Astrocyte of the spinal cord (primary cell): ENCODE measurements at regions not wholly inside any gene's neighbourhood (a gene's known extent, or its start where the extent isn't known, plus 50 kb on each side); places are given as distances from the start of the nearest gene placed in this dataset.

Source experiments
- DNase-seq: peaks from one replicate; pipeline ENCODE4 v3.0.0; 2011; ENCODE audit warnings: low read depth, low spot score
- H3K4me3 ChIP-seq: 2 replicates; pipeline ENCODE4 v1.5.1; 2011; ENCODE audit warnings: low read depth, mild to moderate bottlenecking, low read length, moderate library complexity
- in situ Hi-C: cut with HindIII; loops from 2 replicates; pipeline ENCODE4 v1.10.0; 2017; ENCODE audit warnings: low sequenced_read_pairs
- TF ChIP-seq, protein P1 (sequence below): IDR thresholded peaks from 2 replicates; pipeline ENCODE4 v1.5.1; 2012; ENCODE audit warnings: low read depth, mild to moderate bottlenecking, low read length, inconsistent platforms

DNA sequence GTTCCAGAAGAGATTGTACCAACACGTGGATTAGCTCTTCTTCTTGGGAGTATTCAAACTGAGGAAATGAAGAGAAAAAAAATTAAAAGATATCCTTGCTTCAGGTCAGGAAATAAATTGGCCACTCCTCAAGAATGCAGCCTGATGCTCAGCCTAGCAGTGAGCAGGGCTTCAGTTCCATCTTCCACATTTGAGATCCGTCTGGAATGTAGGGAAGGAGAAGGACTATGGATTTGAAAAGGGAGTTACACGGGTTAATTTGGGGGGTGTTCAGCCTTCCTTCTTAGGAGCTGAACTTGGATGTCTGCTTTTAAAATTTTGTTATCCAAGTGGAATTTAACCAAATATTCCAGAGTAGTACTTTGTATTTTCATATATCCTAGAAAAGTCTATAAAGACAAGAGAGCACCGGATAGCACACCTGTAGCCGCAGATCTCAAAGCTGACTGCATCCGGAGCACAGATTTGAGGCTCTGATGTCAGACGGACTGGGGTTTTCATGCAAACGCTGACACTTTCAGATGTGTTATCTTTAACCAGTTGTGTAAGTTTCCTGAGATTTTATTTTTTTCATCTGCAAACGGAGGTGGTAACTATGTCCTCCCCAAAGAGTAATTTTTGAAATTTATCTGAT, 99.3 kb downstream of the COPS8 start:
- DNase-seq, result no peak
- in situ Hi-C loops, result no loop called here
- TF ChIP-seq, protein P1, sequence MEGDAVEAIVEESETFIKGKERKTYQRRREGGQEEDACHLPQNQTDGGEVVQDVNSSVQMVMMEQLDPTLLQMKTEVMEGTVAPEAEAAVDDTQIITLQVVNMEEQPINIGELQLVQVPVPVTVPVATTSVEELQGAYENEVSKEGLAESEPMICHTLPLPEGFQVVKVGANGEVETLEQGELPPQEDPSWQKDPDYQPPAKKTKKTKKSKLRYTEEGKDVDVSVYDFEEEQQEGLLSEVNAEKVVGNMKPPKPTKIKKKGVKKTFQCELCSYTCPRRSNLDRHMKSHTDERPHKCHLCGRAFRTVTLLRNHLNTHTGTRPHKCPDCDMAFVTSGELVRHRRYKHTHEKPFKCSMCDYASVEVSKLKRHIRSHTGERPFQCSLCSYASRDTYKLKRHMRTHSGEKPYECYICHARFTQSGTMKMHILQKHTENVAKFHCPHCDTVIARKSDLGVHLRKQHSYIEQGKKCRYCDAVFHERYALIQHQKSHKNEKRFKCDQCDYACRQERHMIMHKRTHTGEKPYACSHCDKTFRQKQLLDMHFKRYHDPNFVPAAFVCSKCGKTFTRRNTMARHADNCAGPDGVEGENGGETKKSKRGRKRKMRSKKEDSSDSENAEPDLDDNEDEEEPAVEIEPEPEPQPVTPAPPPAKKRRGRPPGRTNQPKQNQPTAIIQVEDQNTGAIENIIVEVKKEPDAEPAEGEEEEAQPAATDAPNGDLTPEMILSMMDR, result no peak
- H3K4me3 ChIP-seq, result no peak overlapping the region

DNA sequence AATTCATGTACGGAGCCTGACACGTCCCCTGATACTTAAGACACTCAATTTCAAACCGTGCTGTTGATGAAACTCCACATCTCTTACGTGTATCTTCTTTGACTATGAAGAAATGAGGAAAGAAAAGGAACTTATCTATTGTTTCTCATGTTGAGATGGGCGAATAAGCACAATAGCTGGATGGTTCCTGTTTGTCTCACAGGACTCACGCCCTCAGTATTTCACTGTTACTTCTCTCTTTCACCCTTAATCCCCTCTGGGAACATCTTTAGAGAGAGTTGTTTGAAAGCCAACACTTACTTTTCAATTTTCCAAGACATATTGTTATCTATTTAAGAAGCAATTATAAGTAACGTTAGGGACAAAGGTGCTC, 99.8 kb downstream of the COPS8 start:
- TF ChIP-seq, protein P1, result no peak
- no peak overlapping the region for H3K4me3 ChIP-seq
- DNase-seq, result no peak
- in situ Hi-C loops, result no loop called here

DNA sequence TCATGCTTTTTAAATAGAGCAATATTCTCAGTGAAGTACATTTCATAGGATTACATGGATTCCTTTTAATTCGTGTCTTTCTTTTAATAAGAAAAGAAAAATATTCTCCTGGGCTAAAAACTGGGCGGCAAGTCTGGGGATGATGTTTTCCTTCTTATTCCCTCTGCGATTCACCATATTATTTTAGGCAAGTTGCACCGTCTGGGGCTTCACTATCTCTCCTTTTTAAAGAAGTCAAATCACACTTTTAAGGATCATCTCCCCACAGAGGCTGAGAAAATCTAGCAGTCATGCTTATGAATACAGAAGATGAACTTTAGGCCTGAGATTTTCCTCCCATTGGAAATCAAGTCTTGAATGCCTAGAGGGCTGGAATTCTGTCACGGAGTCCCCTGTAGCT, 104.1 kb downstream of the COPS8 start:
- TF ChIP-seq, protein P1, result no peak
- DNase-seq, result no peak
- H3K4me3 ChIP-seq, result no peak overlapping the region
- in situ Hi-C loops, result no loop called here

DNA sequence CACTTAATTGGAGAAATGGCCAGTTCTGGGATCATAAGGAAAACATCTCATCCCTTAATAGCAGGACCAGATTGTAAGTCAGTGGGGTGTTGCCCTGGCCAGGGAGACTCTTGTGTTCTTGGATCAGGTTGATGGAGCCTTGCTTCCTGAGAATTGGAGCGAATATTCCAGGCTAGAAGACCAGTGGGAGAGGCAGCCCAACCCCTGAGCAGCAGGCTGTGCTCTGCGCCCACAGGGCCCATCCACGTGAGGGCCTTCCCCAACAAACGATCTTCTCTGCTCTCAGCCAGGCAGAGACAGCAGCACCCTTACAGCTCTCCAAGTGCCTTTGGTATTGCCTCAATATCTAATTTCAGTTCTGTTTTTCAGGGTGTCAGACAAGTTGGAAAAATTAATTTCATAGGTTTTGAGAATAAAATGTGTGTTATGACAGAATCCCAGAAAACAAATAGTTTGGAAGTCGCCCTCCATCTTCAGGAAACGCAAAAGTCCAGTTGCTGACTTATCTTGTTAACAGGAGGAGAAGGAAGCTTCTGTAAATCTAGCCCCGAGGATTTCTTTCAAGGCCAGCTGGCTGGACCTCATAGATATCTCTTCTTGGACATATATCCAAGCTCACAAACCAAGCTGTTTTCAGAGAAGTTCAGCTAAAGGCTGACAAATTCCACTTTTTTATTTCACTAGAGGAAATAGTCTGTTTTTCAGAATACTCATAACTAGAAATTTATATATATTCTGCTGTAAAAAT, 105.5 kb downstream of the COPS8 start:
- TF ChIP-seq, protein P1, result no peak
- DNase-seq, result no peak
- H3K4me3 ChIP-seq, result no peak overlapping the region
- in situ Hi-C loops, result no loop called here

DNA sequence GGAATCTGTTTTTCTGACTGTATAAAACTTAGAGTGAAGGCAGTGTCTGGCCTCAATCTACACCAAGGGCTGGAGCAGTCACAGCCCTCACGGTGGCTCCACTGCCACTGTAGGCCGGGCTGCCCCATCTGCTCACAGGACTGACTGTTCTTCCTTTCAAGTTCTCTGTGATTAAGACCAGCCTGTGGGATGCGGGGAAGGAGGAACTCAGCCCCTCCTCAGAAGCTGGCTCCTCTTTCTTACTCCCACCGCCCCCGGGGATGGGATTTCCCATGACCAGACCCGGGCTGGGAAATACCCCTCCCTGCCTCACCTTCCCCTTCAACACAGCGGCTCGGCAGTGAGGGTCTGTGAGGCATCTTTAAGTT, 106.0 kb downstream of the COPS8 start:
- no peak overlapping the region for H3K4me3 ChIP-seq
- DNase-seq, result no peak
- in situ Hi-C loops, result no loop called here
- TF ChIP-seq, protein P1, result no peak

DNA sequence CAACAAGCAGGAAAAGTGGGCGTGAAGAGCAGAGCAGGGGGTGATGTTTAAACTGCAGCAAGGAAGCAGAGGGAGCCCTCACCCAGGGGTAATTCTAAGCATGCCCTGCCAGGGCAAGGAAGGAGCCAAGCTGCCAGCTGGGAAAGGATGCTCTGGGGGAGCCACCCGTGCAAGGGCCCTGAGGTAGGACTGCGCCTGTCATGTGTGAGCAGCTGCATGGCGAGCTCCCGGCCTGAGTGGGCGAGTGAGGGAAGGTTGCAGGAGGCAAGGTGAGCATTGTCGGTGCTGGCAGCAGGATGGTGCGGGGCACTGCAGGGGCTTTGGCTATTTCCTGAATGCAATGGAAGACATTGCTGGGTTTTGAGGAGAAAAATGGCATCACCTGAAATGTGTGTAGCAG, 107.2 kb downstream of the COPS8 start:
- no peak overlapping the region for H3K4me3 ChIP-seq
- in situ Hi-C loops, result no loop called here
- no peak for DNase-seq
- TF ChIP-seq, protein P1, result no peak
